Stimulated activated memory B cell treated with anti-CD40 and anti-IgM and Interleukin-4, amounts not matched to agents 10 μg/mL and 1 μg/mL and 100 μg/mL, for 72 hours (primary cell): ENCODE measurements at regions not wholly inside any gene's neighbourhood (a gene's known extent, or its start where the extent isn't known, plus 50 kb on each side); places are given as distances from the start of the nearest gene placed in this dataset.
A peak's percentile ranks its signal among the peaks of the same experiment; 100 is the strongest.

Experiments used
- ATAC-seq: fragments of 150-1000 bp; cut with Tn5 transposase; 2 replicates; pipeline ENCODE4 v1.10.0; 2021
- H3K27ac Mint-ChIP-seq: one replicate; pipeline ENCODE4 v1.8.0; 2022; ENCODE audit warnings: mild to moderate bottlenecking, mixed read lengths
- H3K27me3 Mint-ChIP-seq: one replicate; pipeline ENCODE4 v1.8.0; 2022; ENCODE audit warnings: mixed read lengths
- H3K36me3 Mint-ChIP-seq: one replicate; pipeline ENCODE4 v1.8.0; 2022; ENCODE audit warnings: mixed read lengths
- H3K4me1 Mint-ChIP-seq: one replicate; pipeline ENCODE4 v1.8.0; 2022; ENCODE audit warnings: mixed read lengths
- H3K4me3 Mint-ChIP-seq: one replicate; pipeline ENCODE4 v1.8.0; 2022; ENCODE audit warnings: mild to moderate bottlenecking, moderate library complexity, mixed read lengths
- H3K9me3 Mint-ChIP-seq: one replicate; pipeline ENCODE4 v1.8.0; 2022; ENCODE audit warnings: mixed read lengths

- Mint-ChIP-seq H3K4me1 (no peaks in the 10 kb centered on the region), H3K9me3 (peaks cover 2% of the 10 kb centered on the region), H3K4me3 (no peak overlapping the region), H3K36me3 (no peaks in the 10 kb centered on the region), H3K27ac (no peak overlapping the region), H3K27me3 (no peaks in the 10 kb centered on the region)
- ATAC-seq, result no peak
Measured at GRCh38 chr6:94535798-94536197, 1041.5 kb upstream of the MANEA start.

GRCh38 chr6:94511502-94512088, 1065.7 kb upstream of the MANEA start:
- peaks cover 3% of the 10 kb centered on the region for H3K9me3 Mint-ChIP-seq
- ATAC-seq, result peak; percentile 36
- no peaks in the 10 kb centered on the region for H3K27me3 Mint-ChIP-seq
- no peak overlapping the region for H3K4me3 Mint-ChIP-seq
- H3K4me1 Mint-ChIP-seq, result no peaks in the 10 kb centered on the region
- no peaks in the 10 kb centered on the region for H3K36me3 Mint-ChIP-seq
- H3K27ac Mint-ChIP-seq, result no peak overlapping the region

- Mint-ChIP-seq H3K27ac (no peak overlapping the region), H3K36me3 (no peaks in the 10 kb centered on the region), H3K9me3 (peaks cover 3% of the 10 kb centered on the region), H3K4me1 (no peaks in the 10 kb centered on the region), H3K4me3 (no peak overlapping the region), H3K27me3 (no peaks in the 10 kb centered on the region)
- no peak for ATAC-seq
Measured at GRCh38 chr6:94510877-94511276, 1066.5 kb upstream of the MANEA start.

GRCh38 chr6:94501516-94501915, 1075.8 kb upstream of the MANEA start:
- Mint-ChIP-seq H3K36me3 (no peaks in the 10 kb centered on the region), H3K4me3 (no peak overlapping the region), H3K27ac (no peak overlapping the region), H3K4me1 (no peaks in the 10 kb centered on the region), H3K27me3 (no peaks in the 10 kb centered on the region), H3K9me3 (no peaks in the 10 kb centered on the region)
- no peak for ATAC-seq

- H3K4me1 Mint-ChIP-seq, result no peaks in the 10 kb centered on the region
- no peaks in the 10 kb centered on the region for H3K9me3 Mint-ChIP-seq
- H3K36me3 Mint-ChIP-seq, result no peaks in the 10 kb centered on the region
- H3K4me3 Mint-ChIP-seq, result no peak overlapping the region
- ATAC-seq, result no peak
- no peak overlapping the region for H3K27ac Mint-ChIP-seq
- no peaks in the 10 kb centered on the region for H3K27me3 Mint-ChIP-seq
Measured at GRCh38 chr6:94498099-94498498, 1078.7 kb upstream of the EPHA7 start.

- Mint-ChIP-seq H3K27ac (no peak overlapping the region), H3K9me3 (no peaks in the 10 kb centered on the region), H3K4me3 (no peak overlapping the region), H3K27me3 (no peaks in the 10 kb centered on the region), H3K4me1 (no peaks in the 10 kb centered on the region), H3K36me3 (no peaks in the 10 kb centered on the region)
- ATAC-seq, result no peak
Measured at GRCh38 chr6:94494500-94494899, 1075.1 kb upstream of the EPHA7 start.

- ATAC-seq, result no peak
- no peaks in the 10 kb centered on the region for H3K4me1 Mint-ChIP-seq
- H3K27ac Mint-ChIP-seq, result no peak overlapping the region
- H3K27me3 Mint-ChIP-seq, result no peaks in the 10 kb centered on the region
- H3K36me3 Mint-ChIP-seq, result no peaks in the 10 kb centered on the region
- no peak overlapping the region for H3K4me3 Mint-ChIP-seq
- peaks cover 3% of the 10 kb centered on the region for H3K9me3 Mint-ChIP-seq
Measured at GRCh38 chr6:94487371-94487770, 1068.0 kb upstream of the EPHA7 start.

- Mint-ChIP-seq H3K4me3 (no peak overlapping the region), H3K9me3 (peaks cover 9% of the 10 kb centered on the region), H3K4me1 (no peaks in the 10 kb centered on the region), H3K36me3 (no peaks in the 10 kb centered on the region), H3K27me3 (no peaks in the 10 kb centered on the region), H3K27ac (no peak overlapping the region)
- ATAC-seq, result no peak
Measured at GRCh38 chr6:94478133-94479005, 1059.0 kb upstream of the EPHA7 start.

GRCh38 chr6:94468830-94469229, 1049.5 kb upstream of the EPHA7 start:
- Mint-ChIP-seq H3K27me3 (no peaks in the 10 kb centered on the region), H3K27ac (no peak overlapping the region), H3K4me3 (no peak overlapping the region), H3K9me3 (no peaks in the 10 kb centered on the region), H3K4me1 (no peaks in the 10 kb centered on the region), H3K36me3 (no peaks in the 10 kb centered on the region)
- ATAC-seq, result no peak

- H3K4me1 Mint-ChIP-seq, result no peaks in the 10 kb centered on the region
- ATAC-seq, result no peak
- H3K27me3 Mint-ChIP-seq, result no peaks in the 10 kb centered on the region
Measured at GRCh38 chr6:94464018-94464510, 1044.7 kb upstream of the EPHA7 start.

GRCh38 chr6:94463306-94463705, 1043.9 kb upstream of the EPHA7 start:
- Mint-ChIP-seq H3K9me3 (peaks cover 6% of the 10 kb centered on the region), H3K36me3 (no peaks in the 10 kb centered on the region), H3K4me1 (no peaks in the 10 kb centered on the region), H3K27me3 (no peaks in the 10 kb centered on the region), H3K4me3 (no peak overlapping the region), H3K27ac (no peak overlapping the region)
- no peak for ATAC-seq

More at GRCh38 chr6:94464018-94464510, 1044.7 kb upstream of the EPHA7 start:
- H3K9me3 Mint-ChIP-seq, result peaks cover 6% of the 10 kb centered on the region
- no peak overlapping the region for H3K4me3 Mint-ChIP-seq
- no peak overlapping the region for H3K27ac Mint-ChIP-seq
- H3K36me3 Mint-ChIP-seq, result no peaks in the 10 kb centered on the region

- Mint-ChIP-seq H3K4me1 (no peaks in the 10 kb centered on the region), H3K27ac (no peak overlapping the region), H3K36me3 (no peaks in the 10 kb centered on the region), H3K9me3 (peaks cover 6% of the 10 kb centered on the region), H3K4me3 (no peak overlapping the region), H3K27me3 (no peaks in the 10 kb centered on the region)
- ATAC-seq, result no peak
Measured at GRCh38 chr6:94462231-94462630, 1042.9 kb upstream of the EPHA7 start.

GRCh38 chr6:94456266-94456665, 1036.9 kb upstream of the EPHA7 start:
- no peaks in the 10 kb centered on the region for H3K27me3 Mint-ChIP-seq
- H3K4me3 Mint-ChIP-seq, result no peak overlapping the region
- H3K36me3 Mint-ChIP-seq, result no peaks in the 10 kb centered on the region
- H3K4me1 Mint-ChIP-seq, result no peaks in the 10 kb centered on the region
- no peak overlapping the region for H3K27ac Mint-ChIP-seq
- H3K9me3 Mint-ChIP-seq, result peaks cover 8% of the 10 kb centered on the region
- ATAC-seq, result no peak

GRCh38 chr6:94454231-94454630, 1034.9 kb upstream of the EPHA7 start:
- Mint-ChIP-seq H3K4me3 (no peak overlapping the region), H3K27me3 (no peaks in the 10 kb centered on the region), H3K9me3 (peaks cover 5% of the 10 kb centered on the region), H3K27ac (no peak overlapping the region), H3K36me3 (no peaks in the 10 kb centered on the region), H3K4me1 (no peaks in the 10 kb centered on the region)
- ATAC-seq, result no peak

- no peak for ATAC-seq
- H3K4me1 Mint-ChIP-seq, result no peaks in the 10 kb centered on the region
- no peak overlapping the region for H3K27ac Mint-ChIP-seq
- no peaks in the 10 kb centered on the region for H3K27me3 Mint-ChIP-seq
- H3K9me3 Mint-ChIP-seq, result no peaks in the 10 kb centered on the region
- H3K36me3 Mint-ChIP-seq, result no peaks in the 10 kb centered on the region
- H3K4me3 Mint-ChIP-seq, result no peak overlapping the region
Measured at GRCh38 chr6:94446120-94446519, 1026.8 kb upstream of the EPHA7 start.

GRCh38 chr6:94443701-94444100, 1024.3 kb upstream of the EPHA7 start:
- H3K27ac Mint-ChIP-seq, result no peak overlapping the region
- ATAC-seq, result no peak
- no peaks in the 10 kb centered on the region for H3K36me3 Mint-ChIP-seq
- no peaks in the 10 kb centered on the region for H3K9me3 Mint-ChIP-seq
- H3K4me3 Mint-ChIP-seq, result no peak overlapping the region
- no peaks in the 10 kb centered on the region for H3K27me3 Mint-ChIP-seq
- no peaks in the 10 kb centered on the region for H3K4me1 Mint-ChIP-seq
